ENCODE measurements at regions not wholly inside any gene's neighbourhood (a gene's known extent, or its start where the extent isn't known, plus 50 kb on each side); places are given as distances from the start of the nearest gene placed in this dataset.

DNA sequence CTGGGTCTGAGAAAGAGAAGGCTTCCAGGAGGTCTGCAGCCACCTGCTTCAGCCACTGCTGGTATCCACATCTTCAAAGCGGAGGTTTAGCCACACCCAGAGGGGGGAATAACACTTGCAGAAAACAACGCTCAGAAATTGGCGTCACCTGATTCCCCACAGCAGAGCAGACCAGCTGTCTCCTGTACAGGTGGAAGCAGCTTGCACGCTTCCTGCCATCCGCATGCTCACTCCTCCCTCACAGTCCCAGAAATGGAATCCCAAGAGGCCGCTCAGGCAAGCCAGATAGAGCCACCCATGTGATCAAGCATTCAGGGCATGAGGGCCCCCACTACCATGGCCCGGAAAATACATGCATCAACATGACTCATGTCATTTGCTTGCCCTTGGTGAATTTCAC, 112.2 kb upstream of the DIO3 start:
- ATAC-seq (no peak), DNase-seq (ENCODE audit: low read depth, low spot score) (no peak)
- Histone ChIP-seq H3K4me3 (ENCODE audit: low read depth in 2 of 2, low read length in 2 of 2) (no peak overlapping the region), H3K9me3 (ENCODE audit: control insufficient read depth, insufficient read depth, low read depth, low read length) (no peaks in the 10 kb centered on the region), H3K36me3 (ENCODE audit: control insufficient read depth, insufficient read depth, low read length) (no peaks in the 10 kb centered on the region), H3K4me1 (ENCODE audit: control insufficient read depth, insufficient read depth, low read length) (no peaks in the 10 kb centered on the region), H3K27me3 (ENCODE audit: control insufficient read depth, insufficient read depth, low read length) (no peaks in the 10 kb centered on the region), H3K27ac (ENCODE audit: low read length) (no peak overlapping the region)
- CTCF ChIA-PET: no interaction called here
- intact Hi-C loops (cut with micrococcal nuclease; ENCODE audit: unreplicated experiment) (no loop called here), in situ Hi-C loops (cut with HindIII; ENCODE audit: low pct_unique_long_range_greater_than_20kb, low sequenced_read_pairs) (no loop called here)
- POLR2A ChIA-PET: no interaction called here
- no TSS peak for BruUV-seq (replicated peaks)
- TF ChIP-seq, protein P1, sequence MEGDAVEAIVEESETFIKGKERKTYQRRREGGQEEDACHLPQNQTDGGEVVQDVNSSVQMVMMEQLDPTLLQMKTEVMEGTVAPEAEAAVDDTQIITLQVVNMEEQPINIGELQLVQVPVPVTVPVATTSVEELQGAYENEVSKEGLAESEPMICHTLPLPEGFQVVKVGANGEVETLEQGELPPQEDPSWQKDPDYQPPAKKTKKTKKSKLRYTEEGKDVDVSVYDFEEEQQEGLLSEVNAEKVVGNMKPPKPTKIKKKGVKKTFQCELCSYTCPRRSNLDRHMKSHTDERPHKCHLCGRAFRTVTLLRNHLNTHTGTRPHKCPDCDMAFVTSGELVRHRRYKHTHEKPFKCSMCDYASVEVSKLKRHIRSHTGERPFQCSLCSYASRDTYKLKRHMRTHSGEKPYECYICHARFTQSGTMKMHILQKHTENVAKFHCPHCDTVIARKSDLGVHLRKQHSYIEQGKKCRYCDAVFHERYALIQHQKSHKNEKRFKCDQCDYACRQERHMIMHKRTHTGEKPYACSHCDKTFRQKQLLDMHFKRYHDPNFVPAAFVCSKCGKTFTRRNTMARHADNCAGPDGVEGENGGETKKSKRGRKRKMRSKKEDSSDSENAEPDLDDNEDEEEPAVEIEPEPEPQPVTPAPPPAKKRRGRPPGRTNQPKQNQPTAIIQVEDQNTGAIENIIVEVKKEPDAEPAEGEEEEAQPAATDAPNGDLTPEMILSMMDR (IDR thresholded peaks at IDR 0.05): no peak
- TF ChIP-seq, protein P2, sequence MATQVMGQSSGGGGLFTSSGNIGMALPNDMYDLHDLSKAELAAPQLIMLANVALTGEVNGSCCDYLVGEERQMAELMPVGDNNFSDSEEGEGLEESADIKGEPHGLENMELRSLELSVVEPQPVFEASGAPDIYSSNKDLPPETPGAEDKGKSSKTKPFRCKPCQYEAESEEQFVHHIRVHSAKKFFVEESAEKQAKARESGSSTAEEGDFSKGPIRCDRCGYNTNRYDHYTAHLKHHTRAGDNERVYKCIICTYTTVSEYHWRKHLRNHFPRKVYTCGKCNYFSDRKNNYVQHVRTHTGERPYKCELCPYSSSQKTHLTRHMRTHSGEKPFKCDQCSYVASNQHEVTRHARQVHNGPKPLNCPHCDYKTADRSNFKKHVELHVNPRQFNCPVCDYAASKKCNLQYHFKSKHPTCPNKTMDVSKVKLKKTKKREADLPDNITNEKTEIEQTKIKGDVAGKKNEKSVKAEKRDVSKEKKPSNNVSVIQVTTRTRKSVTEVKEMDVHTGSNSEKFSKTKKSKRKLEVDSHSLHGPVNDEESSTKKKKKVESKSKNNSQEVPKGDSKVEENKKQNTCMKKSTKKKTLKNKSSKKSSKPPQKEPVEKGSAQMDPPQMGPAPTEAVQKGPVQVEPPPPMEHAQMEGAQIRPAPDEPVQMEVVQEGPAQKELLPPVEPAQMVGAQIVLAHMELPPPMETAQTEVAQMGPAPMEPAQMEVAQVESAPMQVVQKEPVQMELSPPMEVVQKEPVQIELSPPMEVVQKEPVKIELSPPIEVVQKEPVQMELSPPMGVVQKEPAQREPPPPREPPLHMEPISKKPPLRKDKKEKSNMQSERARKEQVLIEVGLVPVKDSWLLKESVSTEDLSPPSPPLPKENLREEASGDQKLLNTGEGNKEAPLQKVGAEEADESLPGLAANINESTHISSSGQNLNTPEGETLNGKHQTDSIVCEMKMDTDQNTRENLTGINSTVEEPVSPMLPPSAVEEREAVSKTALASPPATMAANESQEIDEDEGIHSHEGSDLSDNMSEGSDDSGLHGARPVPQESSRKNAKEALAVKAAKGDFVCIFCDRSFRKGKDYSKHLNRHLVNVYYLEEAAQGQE (IDR thresholded peaks at IDR 0.05; ENCODE audit: insufficient read depth in 1 of 2, low read depth in 2 of 2, low read length in 1 of 2): no peak
- TF ChIP-seq POLR2AphosphoS5 (IDR thresholded peaks at IDR 0.05; ENCODE audit: low read depth, low read length) (no peak), TCF7L2 (IDR thresholded peaks at IDR 0.05; ENCODE audit: low read depth, low read length) (no peak), SIN3A (IDR thresholded peaks at IDR 0.05; ENCODE audit: borderline replicate concordance, insufficient read depth, low read depth, low read length) (no peak)

DNA sequence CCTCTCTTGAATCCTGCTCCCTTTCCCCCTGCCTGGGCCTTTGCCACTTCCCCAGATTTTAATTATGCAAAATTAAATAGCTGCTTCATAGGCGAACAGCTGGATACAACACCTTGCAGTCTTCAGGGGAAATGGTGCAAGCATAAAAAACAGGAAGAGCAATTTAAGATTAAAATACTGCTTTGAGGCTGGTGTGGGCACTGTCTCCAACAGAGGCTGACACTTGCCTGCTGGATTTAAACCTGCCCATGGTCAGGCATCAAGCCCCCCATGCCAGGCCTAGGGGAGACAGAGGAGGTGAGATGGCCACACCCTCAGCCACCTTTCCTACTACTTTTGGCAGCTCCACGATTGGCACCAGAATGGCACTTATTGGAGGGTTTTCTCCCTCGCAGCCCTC, 110.1 kb upstream of the DIO3 start:
- POLR2A ChIA-PET: no interaction called here
- H3K9me3 ChIP-seq (ENCODE audit: control insufficient read depth, insufficient read depth, low read depth, low read length): no peaks in the 10 kb centered on the region
- CTCF ChIA-PET: no interaction called here
- H3K27me3 ChIP-seq (ENCODE audit: control insufficient read depth, insufficient read depth, low read length): no peaks in the 10 kb centered on the region
- intact Hi-C loops (cut with micrococcal nuclease; ENCODE audit: unreplicated experiment) (no loop called here), in situ Hi-C loops (cut with HindIII; ENCODE audit: low pct_unique_long_range_greater_than_20kb, low sequenced_read_pairs) (no loop called here)
- H3K27ac ChIP-seq (ENCODE audit: low read length): no peak overlapping the region
- H3K36me3 ChIP-seq (ENCODE audit: control insufficient read depth, insufficient read depth, low read length): no peaks in the 10 kb centered on the region
- DNase-seq (ENCODE audit: low read depth, low spot score): no peak
- H3K4me1 ChIP-seq (ENCODE audit: control insufficient read depth, insufficient read depth, low read length): no peaks in the 10 kb centered on the region
- TF ChIP-seq SIN3A (IDR thresholded peaks at IDR 0.05; ENCODE audit: borderline replicate concordance, insufficient read depth, low read depth, low read length) (no peak), TCF7L2 (IDR thresholded peaks at IDR 0.05; ENCODE audit: low read depth, low read length) (no peak), POLR2AphosphoS5 (IDR thresholded peaks at IDR 0.05; ENCODE audit: low read depth, low read length) (no peak)
- TF ChIP-seq, protein P1 (IDR thresholded peaks at IDR 0.05): no peak
- TF ChIP-seq, protein P2 (IDR thresholded peaks at IDR 0.05; ENCODE audit: insufficient read depth in 1 of 2, low read depth in 2 of 2, low read length in 1 of 2): no peak
- ATAC-seq: no peak
- no TSS peak for BruUV-seq (replicated peaks)
- H3K4me3 ChIP-seq (ENCODE audit: low read depth in 2 of 2, low read length in 2 of 2): no peak overlapping the region

Data from Panc1 (cell line).